AG04450 (cell line): ENCODE measurements at regions not wholly inside any gene's neighbourhood (a gene's known extent, or its start where the extent isn't known, plus 50 kb on each side); places are given as distances from the start of the nearest gene placed in this dataset.
"Not testable (repeated sequence)": the region's sequence is repeated elsewhere in the genome, so short reads cannot be mapped to it uniquely, and the experiment has no call there.

Source experiments
- CTCF ChIA-PET: fragments of 300-600, 350-600 bp; formaldehyde crosslinking; extraction: SDS; loops from one replicate; lab custom pipeline; 2022; ENCODE audit warnings: antibody characterized with exemption, inconsistent platforms; lab: Charles Lee
- POLR2A ChIA-PET: fragments of 350-600 bp; formaldehyde crosslinking; extraction: SDS; loops from one replicate; lab custom pipeline; 2021; ENCODE audit warnings: antibody characterized with exemption, inconsistent platforms; lab: Yijun Ruan, JAX
- DNase-seq: peaks from one replicate; pipeline ENCODE4 v3.0.0-alpha.2; 2011; ENCODE audit warnings: low read depth, low spot score
- H3K27ac ChIP-seq: one replicate; pipeline ENCODE4 v1.5.1; 2012; ENCODE audit warnings: low read depth, low read length, control low read depth
- H3K27me3 ChIP-seq: one replicate; pipeline ENCODE4 v1.6.0; 2012; ENCODE audit warnings: low read length; ENCODE audit not compliant: control insufficient read depth, insufficient read depth
- H3K4me3 ChIP-seq: 2 replicates; pipeline ENCODE4 v1.5.1; 2011; ENCODE audit warnings: mild to moderate bottlenecking, low read depth, low read length, control low read depth
- H3K9me3 ChIP-seq: 2 replicates; pipeline ENCODE4 v1.5.1; 2012; ENCODE audit warnings: low read length; ENCODE audit not compliant: control insufficient read depth, insufficient read depth
- CTCF ChIP-seq: IDR thresholded peaks from 2 replicates; pipeline ENCODE4 v1.5.1; 2011; ENCODE audit warnings: low read depth, low read length, control low read depth, inconsistent platforms

- CTCF ChIA-PET, H3K4me3 ChIP-seq, H3K27me3 ChIP-seq, DNase-seq, H3K27ac ChIP-seq, H3K9me3 ChIP-seq: not testable (repeated sequence)
- POLR2A ChIA-PET: interaction anchor here (0.6 kb wide), 1 partner anchor 100 kb away, joined by 3 read pairs; no protein-coding TSS in a partner anchor
Measured at GRCh38 chr2:101645886-101646285, 51.6 kb upstream of the MAP4K4 start.

GRCh38 chr2:101644842-101645383 lies 52.6 kb upstream of the MAP4K4 start:
- no peak for TF ChIP-seq CTCF
- Histone ChIP-seq H3K27me3 (no peaks in the 10 kb centered on the region), H3K27ac (no peak overlapping the region), H3K9me3 (no peaks in the 10 kb centered on the region), H3K4me3 (no peak overlapping the region)
- DNase-seq: no peak
- POLR2A ChIA-PET: no interaction called here
- CTCF ChIA-PET: interaction anchor here (0.6 to 0.7 kb wide), 3 partner anchors 65 to 284 kb away, joined by 3 read pairs; no protein-coding TSS in a partner anchor

- Histone ChIP-seq H3K9me3 (no peaks in the 10 kb centered on the region), H3K27me3 (no peaks in the 10 kb centered on the region), H3K4me3 (no peak overlapping the region), H3K27ac (no peak overlapping the region)
- ChIA-PET POLR2A (interaction anchor here (0.6 kb wide), 1 partner anchor 334 kb away, joined by 4 read pairs; no protein-coding TSS in a partner anchor), CTCF (no interaction called here)
- DNase-seq: no peak
- TF ChIP-seq CTCF: no peak
Measured at GRCh38 chr2:101643004-101643524, 54.4 kb upstream of the MAP4K4 start.

DNA sequence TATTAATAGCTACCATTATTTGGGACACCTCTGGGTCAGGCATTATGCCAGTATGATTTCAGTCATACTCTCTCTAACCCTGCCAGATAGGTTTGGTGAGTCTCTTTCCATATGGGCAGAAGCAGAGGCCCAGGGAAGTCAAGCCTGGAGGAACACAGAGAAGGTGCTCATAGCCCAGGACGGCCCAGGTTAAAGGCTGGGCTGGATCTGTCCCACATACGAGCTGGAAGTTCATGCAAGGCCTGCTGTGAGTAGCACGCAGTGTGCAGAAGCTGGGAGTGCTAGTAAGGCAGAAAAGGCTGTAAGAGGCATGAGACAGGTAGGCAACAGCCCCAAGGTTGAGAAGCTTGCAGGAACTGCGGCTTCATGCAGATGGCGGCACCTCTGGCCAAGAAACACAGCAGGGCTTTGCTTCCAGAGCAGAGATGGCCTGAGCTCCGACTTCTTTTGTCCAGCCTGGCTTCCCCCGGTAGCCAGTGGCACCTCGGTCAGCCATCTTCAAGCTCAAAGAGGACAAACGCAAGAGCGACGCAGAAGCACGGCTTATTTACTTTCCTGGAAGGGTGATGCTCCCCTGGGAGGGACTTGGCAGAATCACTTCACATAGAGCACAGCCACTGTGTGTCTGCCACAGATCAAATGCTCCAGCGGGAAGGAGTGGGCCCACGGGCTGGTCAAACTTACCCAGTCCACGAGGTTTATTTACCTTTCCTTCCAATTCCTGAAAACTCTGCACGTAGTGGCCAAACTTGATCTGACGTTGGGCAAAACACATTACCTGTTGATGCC lies 58.5 kb upstream of the MAP4K4 start:
- Histone ChIP-seq H3K4me3 (no peak overlapping the region), H3K27me3 (no peaks in the 10 kb centered on the region), H3K27ac (no peak overlapping the region), H3K9me3 (no peaks in the 10 kb centered on the region)
- ChIA-PET POLR2A (no interaction called here), CTCF (no interaction called here)
- no peak for TF ChIP-seq CTCF
- DNase-seq: no peak

- no peak for TF ChIP-seq CTCF
- POLR2A ChIA-PET: no interaction called here
- H3K27me3 ChIP-seq: no peaks in the 10 kb centered on the region
- H3K27ac ChIP-seq: no peak overlapping the region
- no peaks in the 10 kb centered on the region for H3K9me3 ChIP-seq
- no peak overlapping the region for H3K4me3 ChIP-seq
- CTCF ChIA-PET: no interaction called here
- no peak for DNase-seq
Measured at GRCh38 chr2:101638181-101638711, 59.3 kb upstream of the MAP4K4 start.
